Epithelial cell of proximal tubule (primary cell): ENCODE measurements at regions not wholly inside any gene's neighbourhood (a gene's known extent, or its start where the extent isn't known, plus 50 kb on each side); places are given as distances from the start of the nearest gene placed in this dataset.

Source experiments
- DNase-seq: peaks from one replicate; pipeline ENCODE4 v3.0.0-alpha.2; 2011; ENCODE audit warnings: low read depth
- H3K4me3 ChIP-seq: 2 replicates; pipeline ENCODE4 v1.5.1; 2011; ENCODE audit warnings: low read depth, mild to moderate bottlenecking, low read length
- CTCF ChIP-seq: conservative IDR thresholded peaks from 2 replicates; pipeline ENCODE4 v1.5.1; 2012; ENCODE audit warnings: low read depth, mild to moderate bottlenecking, low read length

DNA sequence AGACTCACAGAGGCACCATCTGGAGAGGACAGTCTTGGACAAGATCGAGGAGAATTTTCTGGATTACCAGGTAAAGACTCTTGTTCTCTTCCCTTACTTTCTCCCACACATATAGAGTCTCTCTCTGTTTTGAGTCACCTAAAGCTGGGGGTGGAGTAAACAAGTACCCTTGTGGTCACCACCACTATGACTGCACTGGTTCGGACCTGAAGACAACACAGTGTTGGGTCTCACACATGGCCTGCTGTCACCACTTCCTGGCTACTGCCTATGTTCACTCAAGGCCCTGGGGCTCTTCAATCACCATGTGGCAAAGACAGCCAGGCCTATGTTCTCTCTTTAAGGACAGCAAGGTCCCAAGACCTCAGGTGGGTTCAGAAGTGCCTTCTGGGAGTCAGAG, 253.3 kb upstream of the VRK2 start:
- DNase-seq = no peak
- H3K4me3 ChIP-seq = no peak overlapping the region
- TF ChIP-seq CTCF = no peak

DNA sequence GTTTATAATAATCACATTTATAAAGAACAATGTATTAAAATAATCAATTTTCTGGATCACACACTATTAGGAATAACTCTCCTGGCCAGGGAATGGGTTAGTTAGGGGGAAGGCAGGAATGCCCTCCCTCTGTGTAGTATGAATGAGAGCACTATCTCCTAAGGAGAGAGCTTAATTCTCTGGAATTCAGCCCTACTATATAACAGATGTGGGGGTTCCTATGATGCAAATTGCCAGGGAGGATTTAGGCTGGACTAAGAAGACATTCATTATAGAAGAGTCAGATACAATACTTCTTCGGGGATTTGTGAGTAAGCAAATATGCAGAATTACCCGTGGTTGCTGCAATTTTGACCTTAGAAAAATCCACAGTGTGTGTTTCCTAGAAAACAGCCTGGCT, 250.1 kb upstream of the VRK2 start:
- TF ChIP-seq CTCF = no peak
- DNase-seq = no peak
- H3K4me3 ChIP-seq = no peak overlapping the region

DNA sequence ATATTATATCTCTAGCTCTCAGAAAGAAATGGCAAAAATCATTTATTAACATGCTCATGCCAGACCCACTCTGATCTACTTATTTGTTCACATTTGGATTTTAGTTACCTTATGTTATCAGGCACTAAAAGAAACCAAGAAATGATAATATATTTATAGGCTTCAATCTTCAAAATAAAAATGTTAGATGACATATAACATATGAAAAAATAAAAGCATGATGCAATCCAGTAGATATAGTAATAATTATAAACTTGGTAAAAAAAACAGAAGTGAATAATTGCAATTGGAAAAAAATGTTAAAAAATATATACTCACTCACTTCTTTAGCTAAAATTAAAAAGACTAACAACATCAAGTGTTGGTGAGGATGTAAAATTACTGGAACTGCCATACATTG, 248.3 kb upstream of the VRK2 start:
- no peak overlapping the region for H3K4me3 ChIP-seq
- DNase-seq = no peak
- no peak for TF ChIP-seq CTCF

DNA sequence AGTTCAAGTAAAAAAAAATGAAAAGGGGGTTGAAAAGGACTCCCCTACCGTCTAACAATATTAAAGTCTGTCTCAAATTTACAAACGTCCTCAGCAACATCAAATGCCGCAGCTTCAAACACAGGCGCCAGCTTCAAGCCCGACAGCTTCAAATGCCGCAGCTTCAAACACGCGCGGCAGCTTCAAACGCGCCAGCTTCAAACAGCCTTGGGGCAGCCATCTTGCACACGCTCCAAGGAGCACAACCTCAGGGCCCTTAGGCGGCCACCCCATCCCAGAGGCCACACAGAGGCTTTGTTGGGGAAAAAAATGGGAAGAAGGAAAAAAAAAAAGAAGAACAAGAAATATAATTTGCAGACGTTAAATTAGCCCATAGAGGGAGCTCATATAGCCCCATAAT, 244.4 kb upstream of the VRK2 start:
- no peak for DNase-seq
- no peak overlapping the region for H3K4me3 ChIP-seq

DNA sequence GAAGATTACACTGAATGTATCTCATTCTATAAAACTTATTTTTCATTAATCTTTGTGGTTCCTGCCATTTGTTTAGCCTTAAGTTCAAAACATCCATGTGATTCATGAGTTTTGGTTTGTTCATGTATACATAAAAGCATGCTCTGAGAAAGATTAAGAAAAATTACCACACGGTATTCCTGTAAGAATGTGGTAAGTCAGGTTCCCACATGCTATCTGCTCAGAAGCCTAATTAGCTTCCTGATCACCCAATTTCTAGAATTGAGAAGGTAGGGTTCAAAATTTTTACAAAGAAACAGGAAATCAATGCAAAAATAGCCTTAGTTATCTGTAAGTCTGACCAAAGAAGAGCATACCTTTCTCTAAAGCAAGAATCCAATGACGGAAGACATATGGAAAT, 241.6 kb upstream of the VRK2 start:
- H3K4me3 ChIP-seq = no peak overlapping the region
- TF ChIP-seq CTCF = no peak
- no peak for DNase-seq

More for the DNA sequence above, 244.4 kb upstream of the VRK2 start:
- no peak for TF ChIP-seq CTCF

DNA sequence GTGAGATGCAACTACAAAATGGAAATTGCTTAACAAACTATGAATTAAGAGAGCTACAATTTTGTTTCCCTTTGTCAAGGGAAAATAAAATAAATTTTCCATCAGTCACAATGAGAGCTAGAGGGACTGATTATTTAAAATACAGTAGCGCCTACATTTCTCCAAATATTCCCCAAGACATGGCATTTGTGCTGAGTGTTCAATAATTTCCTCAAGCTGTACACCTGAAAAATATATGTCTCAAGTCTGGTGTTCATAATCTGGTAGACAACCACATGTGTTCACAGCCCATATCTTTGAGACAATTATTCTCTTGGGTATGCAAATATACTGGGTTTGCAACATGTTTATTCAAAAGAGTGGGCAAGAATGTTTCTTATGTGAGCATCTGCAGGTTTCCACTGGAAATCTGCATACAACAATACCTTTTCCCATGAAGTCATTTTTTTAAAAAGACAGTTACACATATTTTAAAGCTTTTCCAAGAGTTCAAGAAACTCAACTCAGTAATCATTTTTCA, 240.1 kb upstream of the VRK2 start:
- H3K4me3 ChIP-seq = no peak overlapping the region
- no peak for DNase-seq
- no peak for TF ChIP-seq CTCF

DNA sequence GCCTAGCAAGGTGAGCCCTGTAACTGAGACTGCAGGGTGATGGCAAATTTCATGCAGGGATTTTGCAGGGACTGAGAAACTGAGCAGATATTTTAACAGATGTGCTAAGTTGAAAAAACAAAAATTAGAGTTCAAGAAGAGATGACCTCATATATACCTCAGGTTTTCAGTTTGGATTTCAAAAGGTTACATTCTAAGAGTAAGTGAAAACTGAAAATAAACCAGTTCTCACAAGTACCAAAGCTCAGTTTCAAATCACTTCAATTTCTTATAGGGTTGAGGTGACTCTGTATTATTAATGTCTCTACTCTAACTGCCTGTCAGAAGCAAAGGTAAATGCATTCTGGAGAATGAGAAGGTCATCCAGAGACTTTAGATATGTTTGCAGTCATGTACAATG, 237.4 kb upstream of the VRK2 start:
- no peak overlapping the region for H3K4me3 ChIP-seq
- DNase-seq = no peak
- TF ChIP-seq CTCF = no peak
